ENCODE measurements at regions not wholly inside any gene's neighbourhood (a gene's known extent, or its start where the extent isn't known, plus 50 kb on each side); places are given as distances from the start of the nearest gene placed in this dataset.

DNA sequence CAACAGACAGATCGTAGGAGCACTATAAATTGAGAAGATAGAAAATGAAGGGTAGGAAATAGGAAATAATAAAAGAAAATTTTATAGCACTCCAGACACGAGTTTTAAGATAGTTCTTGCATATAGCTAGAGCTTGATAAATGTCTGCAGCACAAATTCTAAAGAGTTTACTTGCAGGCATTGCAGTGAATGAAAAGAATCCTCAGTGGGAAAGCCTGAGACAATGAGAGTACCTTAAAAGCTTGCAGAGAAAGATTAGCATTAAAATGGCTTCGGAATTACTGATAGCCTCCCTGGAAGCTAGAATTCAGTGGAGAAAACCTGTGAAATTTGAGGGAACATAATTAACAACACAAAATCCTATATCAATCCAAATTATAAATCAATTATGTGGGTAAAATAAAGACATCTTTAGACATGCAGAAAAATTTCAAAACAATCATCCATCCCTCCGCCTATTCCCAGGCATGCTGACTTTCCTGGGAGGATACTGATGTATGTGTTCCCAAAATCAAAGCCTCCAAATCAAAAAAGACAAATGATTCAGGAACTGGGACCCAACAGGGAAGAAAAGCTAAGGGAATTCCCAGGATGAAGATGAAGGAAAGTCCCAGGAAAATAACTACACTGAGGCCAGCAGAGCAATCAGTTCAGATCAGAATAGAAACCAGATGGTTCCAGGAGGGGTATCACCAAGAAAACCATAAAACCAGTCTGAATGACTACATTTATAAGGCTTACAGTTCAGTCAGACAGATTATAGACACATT, 305.9 kb upstream of the USP25 start:
- intact Hi-C loops (cut with DNase I): no loop called here
- DNase-seq: no peak
- Histone ChIP-seq H3K4me3 (no peak overlapping the region), H3K27ac (no peak overlapping the region), H3K4me1 (no peaks in the 10 kb centered on the region), H3K9me3 (no peaks in the 10 kb centered on the region), H3K36me3 (no peaks in the 10 kb centered on the region), H3K27me3 (peaks cover 0 to 5% (median 0%) of the 10 kb centered on the region in 7 donors)
- 72 to 82% methylated on average over 4 of the region's 4 CpGs for WGBS, 2 donors
- no peak for ATAC-seq
- TF ChIP-seq, protein P1, sequence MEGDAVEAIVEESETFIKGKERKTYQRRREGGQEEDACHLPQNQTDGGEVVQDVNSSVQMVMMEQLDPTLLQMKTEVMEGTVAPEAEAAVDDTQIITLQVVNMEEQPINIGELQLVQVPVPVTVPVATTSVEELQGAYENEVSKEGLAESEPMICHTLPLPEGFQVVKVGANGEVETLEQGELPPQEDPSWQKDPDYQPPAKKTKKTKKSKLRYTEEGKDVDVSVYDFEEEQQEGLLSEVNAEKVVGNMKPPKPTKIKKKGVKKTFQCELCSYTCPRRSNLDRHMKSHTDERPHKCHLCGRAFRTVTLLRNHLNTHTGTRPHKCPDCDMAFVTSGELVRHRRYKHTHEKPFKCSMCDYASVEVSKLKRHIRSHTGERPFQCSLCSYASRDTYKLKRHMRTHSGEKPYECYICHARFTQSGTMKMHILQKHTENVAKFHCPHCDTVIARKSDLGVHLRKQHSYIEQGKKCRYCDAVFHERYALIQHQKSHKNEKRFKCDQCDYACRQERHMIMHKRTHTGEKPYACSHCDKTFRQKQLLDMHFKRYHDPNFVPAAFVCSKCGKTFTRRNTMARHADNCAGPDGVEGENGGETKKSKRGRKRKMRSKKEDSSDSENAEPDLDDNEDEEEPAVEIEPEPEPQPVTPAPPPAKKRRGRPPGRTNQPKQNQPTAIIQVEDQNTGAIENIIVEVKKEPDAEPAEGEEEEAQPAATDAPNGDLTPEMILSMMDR (IDR thresholded peaks at IDR 0.05): no peak

DNA sequence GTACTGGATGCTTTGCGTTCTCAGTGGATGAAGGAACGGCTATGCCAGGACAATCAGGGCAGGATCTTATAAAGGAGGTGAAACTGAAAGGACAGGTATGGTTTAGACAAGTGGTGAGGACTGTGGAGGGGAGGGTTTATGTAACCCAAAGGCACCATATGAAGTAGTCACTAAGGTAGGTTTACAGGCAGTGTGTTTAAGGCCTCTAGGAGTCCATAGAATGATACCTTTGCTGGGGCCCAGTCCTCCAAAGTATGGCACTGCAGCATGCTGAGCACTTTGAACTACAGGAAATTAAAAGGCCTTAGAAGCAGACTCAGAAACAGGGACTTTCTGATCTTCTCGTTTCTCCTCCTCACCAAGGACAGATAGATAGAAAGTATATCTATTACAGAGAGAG, 304.7 kb upstream of the USP25 start:
- DNase-seq: no peak
- peaks cover 0 to 4% (median 1%) of the 10 kb centered on the region in 9 donors for H3K4me1 ChIP-seq
- 82 to 87% methylated on average over 3 of the region's 3 CpGs for WGBS, 2 donors
- no peaks in the 10 kb centered on the region for H3K9me3 ChIP-seq
- H3K27me3 ChIP-seq: peaks cover 0 to 5% (median 0%) of the 10 kb centered on the region in 7 donors
- no peak for ATAC-seq
- H3K36me3 ChIP-seq: no peaks in the 10 kb centered on the region
- intact Hi-C loops (cut with DNase I): no loop called here
- TF ChIP-seq, protein P1 (IDR thresholded peaks at IDR 0.05): no peak
- no peak overlapping the region for H3K27ac ChIP-seq
- no peak overlapping the region for H3K4me3 ChIP-seq

DNA sequence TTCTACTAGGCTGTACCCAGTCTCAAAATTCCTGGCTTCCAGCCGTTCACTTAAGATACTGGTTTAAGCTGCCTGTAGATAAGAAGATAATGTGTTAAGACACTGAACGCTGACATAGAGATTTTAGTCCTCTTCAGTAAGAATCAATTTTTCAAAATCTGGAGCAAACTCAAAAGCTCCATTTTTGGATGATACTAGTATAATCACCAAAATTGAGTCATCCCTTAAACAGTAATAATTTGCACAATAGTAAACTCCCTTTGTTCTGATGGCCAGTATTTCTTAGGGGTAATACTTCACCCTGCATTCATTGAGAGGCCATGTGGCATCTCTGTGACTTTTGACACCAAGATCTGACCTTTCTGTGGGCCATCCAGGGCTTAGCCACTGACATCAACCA, 299.8 kb upstream of the USP25 start:
- H3K27ac ChIP-seq: peak overlapping the region in 3 of 10 donors; percentile 31 to 76 (median 55)
- no peak for ATAC-seq
- intact Hi-C loops (cut with DNase I): no loop called here
- H3K4me3 ChIP-seq: no peak overlapping the region
- DNase-seq: no peak
- peaks cover 0 to 16% (median 13%) of the 10 kb centered on the region in 9 donors for H3K4me1 ChIP-seq
- TF ChIP-seq, protein P1 (IDR thresholded peaks at IDR 0.05): no peak
- H3K36me3 ChIP-seq: no peaks in the 10 kb centered on the region
- H3K27me3 ChIP-seq: no peaks in the 10 kb centered on the region
- 24 to 41% methylated on average over 2 of the region's 2 CpGs for WGBS, 2 donors
- peaks cover 0 to 13% (median 0%) of the 10 kb centered on the region in 11 donors for H3K9me3 ChIP-seq

DNA sequence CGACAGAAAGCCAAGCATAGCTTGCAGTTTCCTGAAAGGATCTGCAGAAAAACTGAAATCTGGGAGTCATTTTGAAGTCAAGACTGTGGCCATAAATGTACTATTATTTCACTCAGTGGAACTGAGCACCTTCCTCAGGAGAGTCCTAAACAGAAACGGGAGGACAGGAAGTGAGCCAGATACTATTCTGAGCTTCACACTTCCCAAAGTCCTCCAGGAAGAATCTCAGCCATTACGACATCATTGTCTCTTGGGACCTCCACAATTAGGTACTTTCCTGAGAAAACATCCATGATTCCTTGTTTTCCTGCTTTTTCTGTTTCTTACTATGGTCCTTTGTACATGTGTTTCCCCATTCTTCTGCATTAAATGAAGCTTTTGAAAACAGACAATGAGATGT, 299.2 kb upstream of the USP25 start:
- ATAC-seq: peak in 7 of 8 donors; percentile 39 to 88 (median 64)
- Histone ChIP-seq H3K4me1 (peaks cover 0 to 16% (median 13%) of the 10 kb centered on the region in 9 donors), H3K27me3 (no peaks in the 10 kb centered on the region), H3K9me3 (peaks cover 0 to 13% (median 0%) of the 10 kb centered on the region in 11 donors), H3K27ac (peak overlapping the region in 4 of 10 donors; percentile 25 to 76 (median 46)), H3K4me3 (no peak overlapping the region), H3K36me3 (no peaks in the 10 kb centered on the region)
- TF ChIP-seq, protein P1 (IDR thresholded peaks at IDR 0.05): no peak
- intact Hi-C loops (cut with DNase I): no loop called here
- DNase-seq: peak in 1 of 2 donors; percentile 39
- 33 to 42% methylated on average over 3 of the region's 3 CpGs for WGBS, 2 donors
